Vagina (tissue), 2 donors: ENCODE measurements at regions not wholly inside any gene's neighbourhood (a gene's known extent, or its start where the extent isn't known, plus 50 kb on each side); places are given as distances from the start of the nearest gene placed in this dataset.

Experiments used
- CTCF ChIP-seq, 3 experiments: fragments of 450-650 bp in 2 of 3; fragments of 200-600 bp in 1 of 3; sonication (generic) in 1 of 3; IDR thresholded peaks; one replicate each; pipeline ENCODE4 v1.5.1; 2017 to 2019; ENCODE audit warnings: antibody characterized with exemption in 3 of 3, mild to moderate bottlenecking in 2 of 3, moderate library complexity in 2 of 3
- POLR2A ChIP-seq, 2 donors: fragments of 450-650 bp; IDR thresholded peaks; one replicate each; pipeline ENCODE4 v1.6.1; 2017; ENCODE audit warnings: antibody characterized with exemption in 2 of 2, mild to moderate bottlenecking in 2 of 2, moderate library complexity in 2 of 2
- POLR2AphosphoS5 ChIP-seq, 2 donors: sonication (generic); formaldehyde crosslinking; IDR thresholded peaks; one replicate each; pipeline ENCODE4 v1.9.0; 2017; ENCODE audit warnings: antibody characterized with exemption in 2 of 2, mild to moderate bottlenecking in 2 of 2, low read depth in 1 of 2; ENCODE audit not compliant: insufficient read depth in 1 of 2

- TF ChIP-seq POLR2A (IDR thresholded peaks at IDR 0.05) (no peak), CTCF (IDR thresholded peaks at IDR 0.05) (no peak), POLR2AphosphoS5 (IDR thresholded peaks at IDR 0.05; ENCODE audit: insufficient read depth in 1 of 2, low read depth in 1 of 2) (no peak)
These were observed 219.0 kb downstream of the ZNF608 start for GRCh38 chr5:124527220-124527991.
